Inflammatory macrophage treated with lipopolysaccharide for 1 hour (primary cell): ENCODE measurements at regions not wholly inside any gene's neighbourhood (a gene's known extent, or its start where the extent isn't known, plus 50 kb on each side); places are given as distances from the start of the nearest gene placed in this dataset.
A peak's percentile ranks its signal among the peaks of the same experiment; 100 is the strongest.
"Not testable (repeated sequence)": the region's sequence is repeated elsewhere in the genome, so short reads cannot be mapped to it uniquely, and the experiment has no call there.

ENCODE experiments used
- DNase-seq, 2 donors: peaks; one replicate each; pipeline ENCODE4 v3.0.0-alpha.2; 2020 to 2022

DNA sequence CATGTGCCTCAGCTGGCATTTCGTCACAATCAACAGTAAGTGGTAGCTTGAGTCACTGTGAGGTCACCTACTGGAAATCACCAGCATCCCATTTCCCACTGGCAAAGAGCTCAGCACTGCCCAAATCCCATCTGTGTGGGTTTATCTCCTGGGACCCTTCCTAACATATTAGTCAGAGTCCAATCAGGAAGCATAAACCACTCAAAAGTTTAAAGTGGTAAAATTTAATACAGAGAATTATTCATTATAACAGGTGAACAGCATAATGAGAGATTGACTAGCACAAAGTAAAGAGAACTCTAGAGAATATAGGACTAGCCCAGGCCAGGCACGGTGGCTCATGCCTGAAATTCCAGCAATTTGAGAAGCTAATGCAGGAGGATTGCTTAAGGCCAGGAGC lies 107.1 kb upstream of the TP53BP2 start:
- not testable (repeated sequence) for DNase-seq

- DNase-seq: not testable (repeated sequence)
Observed at GRCh38 chr1:223951551-223951950, 105.8 kb upstream of the TP53BP2 start.

- DNase-seq: not testable (repeated sequence)
Observed at GRCh38 chr1:223949944-223950343, 104.2 kb upstream of the TP53BP2 start.

GRCh38 chr1:223948041-223948440 lies 102.3 kb upstream of the TP53BP2 start:
- DNase-seq: not testable (repeated sequence)

GRCh38 chr1:223936592-223936991 lies 90.8 kb upstream of the TP53BP2 start:
- not testable (repeated sequence) for DNase-seq

- not testable (repeated sequence) for DNase-seq
Observed at GRCh38 chr1:223931476-223931875, 85.7 kb upstream of the TP53BP2 start.

DNA sequence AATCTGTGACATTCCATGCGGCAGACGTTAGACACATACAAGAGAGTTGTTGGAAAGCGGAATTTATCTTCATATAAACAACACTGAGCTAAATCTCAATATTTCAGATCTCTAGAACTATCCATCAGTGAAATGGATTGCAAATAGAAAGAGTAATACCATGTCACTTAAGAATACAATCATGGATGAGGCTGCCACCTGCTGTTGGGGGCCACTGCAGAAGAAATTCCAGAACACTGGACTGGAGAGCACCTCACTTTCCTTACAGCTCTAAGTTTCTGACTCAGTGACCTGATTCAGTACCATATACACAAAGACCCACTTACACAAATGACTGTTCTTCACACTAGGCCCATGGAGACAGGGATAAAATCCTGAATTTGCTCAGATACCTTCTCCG lies 75.1 kb upstream of the TP53BP2 start:
- DNase-seq: not testable (repeated sequence)

GRCh38 chr1:223915476-223915875 lies 69.7 kb upstream of the TP53BP2 start:
- DNase-seq: not testable (repeated sequence)

- peak; percentile 1 to 25 for DNase-seq
Observed at GRCh38 chr1:223913715-223914114, 68.0 kb upstream of the TP53BP2 start.

- DNase-seq: not testable (repeated sequence)
Observed at GRCh38 chr1:223907943-223908587, 62.3 kb upstream of the TP53BP2 start.

DNA sequence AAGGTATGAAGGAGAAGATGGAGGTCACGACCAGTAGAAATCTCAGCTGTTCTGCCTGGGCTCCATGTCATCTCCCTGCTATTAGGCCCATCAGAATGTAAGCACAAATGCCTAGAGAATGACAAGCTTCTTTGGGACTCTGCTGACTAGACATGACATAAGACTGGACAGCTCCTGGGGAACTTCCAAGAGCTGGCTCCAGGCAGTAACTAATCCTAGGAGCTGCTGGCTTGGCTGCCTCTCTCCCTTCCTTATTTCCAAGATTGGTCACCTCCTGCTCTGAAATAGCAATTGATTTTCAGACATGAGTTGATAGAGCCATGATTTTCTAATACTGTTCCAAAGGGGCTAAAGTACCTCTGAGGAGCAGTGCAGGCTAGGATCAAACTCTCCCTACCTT lies 57.5 kb upstream of the TP53BP2 start:
- not testable (repeated sequence) for DNase-seq

DNA sequence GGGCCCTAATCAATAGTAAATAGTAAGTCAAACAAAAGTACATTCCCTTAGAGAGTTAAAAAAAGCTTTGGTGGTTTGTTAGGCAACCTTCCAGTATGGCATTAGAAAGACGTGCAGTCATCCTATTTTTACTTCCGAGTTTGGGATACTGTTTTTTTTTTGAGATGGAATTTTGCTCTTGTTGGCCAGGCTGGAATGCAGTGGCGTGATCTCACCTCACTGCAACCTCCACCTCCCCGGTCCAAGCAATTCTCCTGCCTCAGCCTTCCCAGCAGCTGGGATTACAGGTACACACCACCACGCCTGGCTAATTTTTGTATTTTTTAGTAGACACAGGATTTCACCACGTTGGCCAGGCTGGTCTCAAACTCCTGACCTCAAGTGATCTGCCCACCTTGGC lies 54.0 kb upstream of the TP53BP2 start:
- not testable (repeated sequence) for DNase-seq

GRCh38 chr1:223897097-223897496 lies 51.4 kb upstream of the TP53BP2 start:
- DNase-seq: not testable (repeated sequence)

DNA sequence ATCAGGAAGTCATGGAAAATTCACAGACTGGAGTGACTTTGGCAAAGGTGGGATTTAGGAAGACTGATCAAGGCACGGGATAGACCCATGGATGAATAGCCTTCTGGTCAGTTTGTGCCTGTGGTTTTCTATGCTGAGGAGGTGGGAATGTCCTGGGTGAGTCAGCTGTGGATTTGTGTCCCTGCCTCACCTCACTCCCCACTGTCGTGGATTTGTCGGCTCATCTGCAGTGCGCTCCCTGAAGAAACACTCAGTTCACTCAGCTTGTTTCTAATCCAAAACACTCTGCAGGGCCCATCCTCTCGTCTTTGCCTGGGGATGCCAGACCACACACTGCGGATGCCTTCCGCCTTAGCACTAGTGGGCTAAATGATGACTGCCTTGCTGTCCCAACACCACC lies 50.2 kb upstream of the TP53BP2 start:
- not testable (repeated sequence) for DNase-seq
